Psoas muscle (tissue), 7 donors: ENCODE measurements at regions not wholly inside any gene's neighbourhood (a gene's known extent, or its start where the extent isn't known, plus 50 kb on each side); places are given as distances from the start of the nearest gene placed in this dataset.
A peak's percentile ranks its signal among the peaks of the same experiment; 100 is the strongest.

ENCODE experiments used
- ATAC-seq, 4 donors: fragments of 200-7000 bp; cut with Tn5 transposase; one replicate each; pipeline ENCODE4 v1.9.1; 2020; ENCODE audit warnings: moderate library complexity in 3 of 4, mild to moderate bottlenecking in 2 of 4
- DNase-seq, 2 donors: peaks; one replicate each; pipeline ENCODE4 v3.0.0-alpha.2; 2020
- H3K27ac ChIP-seq: fragments of 200-600 bp; one replicate; pipeline ENCODE4 v1.8.0; 2022
- H3K27me3 ChIP-seq, 3 donors: fragments of 200-600 bp in 1 of 3; one replicate each; pipeline versions ENCODE4 v1.6.1 to v1.8.0; 2013 to 2022; ENCODE audit warnings: low read length in 2 of 3, mild to moderate bottlenecking in 2 of 3, moderate library complexity in 1 of 3; ENCODE audit not compliant: insufficient read depth in 3 of 3
- H3K36me3 ChIP-seq, 2 donors: fragments of 200-600 bp in 1 of 2; one replicate each; pipeline versions ENCODE4 v1.6.1 to v1.8.0; 2013 to 2022; ENCODE audit warnings: low read depth in 1 of 2, mild to moderate bottlenecking in 1 of 2, moderate library complexity in 1 of 2; ENCODE audit not compliant: insufficient read depth in 1 of 2
- H3K4me1 ChIP-seq: fragments of 200-600 bp; one replicate; pipeline ENCODE4 v1.8.0; 2022
- H3K4me3 ChIP-seq: fragments of 200-600 bp; one replicate; pipeline ENCODE4 v1.8.0; 2022; ENCODE audit warnings: mild to moderate bottlenecking
- H3K9me3 ChIP-seq: fragments of 200-600 bp; one replicate; pipeline ENCODE4 v1.8.0; 2022
- WGBS, 3 donors: extraction: QIAGEN DNeasy Blood & Tissue Kit; methylation state at CpG; one replicate each; pipeline versions ENCODE4 v1.1.6 to v1.1.7; 2013; 5-methylcytosine and 5-hydroxymethylcytosine counted together
- intact Hi-C, 2 donors: fragments of 100-400 bp; cut with DNase I; formaldehyde crosslinking; loops; one replicate each; pipeline versions ENCODE4 v1.11.0 to v1.14.2; 2022
- TF ChIP-seq, protein P1 (sequence below): fragments of 200-600 bp; IDR thresholded peaks from one replicate; pipeline ENCODE4 v1.8.0; 2022; ENCODE audit warnings: antibody characterized with exemption
- donor health status: healthy with polysubstance abuse.
- donor health status: DM: no; HTN: no; CAD: no; lungs with moderate emphysema.
- donor health status: Bipolar disorder and iron deficiency.
- donor health status: healthy.
- donor health status: DM: yes; HTN: yes; CAD: no.
- donor health status: DM: no; HTN: no; CAD: no.
- donor health status: DM: yes; HTN: yes; CAD: no.

DNA sequence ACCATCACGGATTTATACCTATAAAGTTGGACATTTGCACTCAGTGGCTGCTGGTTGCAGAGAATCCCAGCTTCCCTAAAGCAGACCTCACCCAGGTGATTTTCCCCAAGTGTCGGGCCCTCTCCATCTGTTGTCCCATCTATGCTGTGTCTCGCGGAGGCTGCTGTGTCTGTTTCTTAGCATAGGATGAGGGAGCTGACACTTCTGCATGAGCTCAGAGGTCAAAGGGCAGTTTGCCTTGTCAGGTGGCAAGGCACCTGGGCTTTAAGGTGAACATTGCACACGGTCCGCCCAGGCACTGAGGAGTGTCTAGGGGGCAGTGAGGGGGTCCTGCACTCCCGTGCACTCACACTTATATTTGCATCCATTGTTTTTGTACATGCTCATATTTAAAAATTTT is 151.6 kb downstream of the ZIC5 start:
- Histone ChIP-seq H3K27ac (no peak overlapping the region), H3K4me3 (no peak overlapping the region), H3K9me3 (no peaks in the 10 kb centered on the region), H3K4me1 (no peaks in the 10 kb centered on the region), H3K36me3 (no peaks in the 10 kb centered on the region), H3K27me3 (no peaks in the 10 kb centered on the region)
- 77 to 79% (median 78%) methylated on average over 7 of the region's 7 CpGs for WGBS, 3 donors
- no peak for ATAC-seq
- intact Hi-C loops: no loop called here
- no peak for DNase-seq
- TF ChIP-seq, protein P1, sequence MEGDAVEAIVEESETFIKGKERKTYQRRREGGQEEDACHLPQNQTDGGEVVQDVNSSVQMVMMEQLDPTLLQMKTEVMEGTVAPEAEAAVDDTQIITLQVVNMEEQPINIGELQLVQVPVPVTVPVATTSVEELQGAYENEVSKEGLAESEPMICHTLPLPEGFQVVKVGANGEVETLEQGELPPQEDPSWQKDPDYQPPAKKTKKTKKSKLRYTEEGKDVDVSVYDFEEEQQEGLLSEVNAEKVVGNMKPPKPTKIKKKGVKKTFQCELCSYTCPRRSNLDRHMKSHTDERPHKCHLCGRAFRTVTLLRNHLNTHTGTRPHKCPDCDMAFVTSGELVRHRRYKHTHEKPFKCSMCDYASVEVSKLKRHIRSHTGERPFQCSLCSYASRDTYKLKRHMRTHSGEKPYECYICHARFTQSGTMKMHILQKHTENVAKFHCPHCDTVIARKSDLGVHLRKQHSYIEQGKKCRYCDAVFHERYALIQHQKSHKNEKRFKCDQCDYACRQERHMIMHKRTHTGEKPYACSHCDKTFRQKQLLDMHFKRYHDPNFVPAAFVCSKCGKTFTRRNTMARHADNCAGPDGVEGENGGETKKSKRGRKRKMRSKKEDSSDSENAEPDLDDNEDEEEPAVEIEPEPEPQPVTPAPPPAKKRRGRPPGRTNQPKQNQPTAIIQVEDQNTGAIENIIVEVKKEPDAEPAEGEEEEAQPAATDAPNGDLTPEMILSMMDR: no peak

DNA sequence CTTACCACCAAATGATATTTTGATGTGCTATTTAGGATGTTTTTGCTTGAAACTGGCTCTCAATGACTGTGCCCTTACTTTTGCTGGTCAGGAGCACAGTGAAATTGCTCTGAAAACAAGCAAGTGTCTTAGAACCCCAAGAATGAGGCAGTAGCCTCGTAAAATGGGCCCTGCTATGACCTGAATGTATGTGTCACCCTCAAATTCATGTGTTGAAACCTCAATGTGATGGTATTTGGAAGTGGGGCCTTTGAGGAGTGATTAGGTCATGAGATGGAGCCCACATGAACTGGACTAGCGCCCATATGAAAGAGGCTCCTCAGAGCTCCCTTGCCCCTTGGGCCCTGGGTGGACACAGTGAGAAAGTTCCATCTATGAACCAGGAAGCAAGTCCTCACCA is 155.2 kb downstream of the ZIC5 start:
- Histone ChIP-seq H3K9me3 (no peaks in the 10 kb centered on the region), H3K4me1 (no peaks in the 10 kb centered on the region), H3K36me3 (no peaks in the 10 kb centered on the region), H3K27me3 (no peaks in the 10 kb centered on the region), H3K27ac (no peak overlapping the region), H3K4me3 (no peak overlapping the region)
- TF ChIP-seq, protein P1: no peak
- 85 to 88% (median 86%) methylated on average over 2 of the region's 2 CpGs for WGBS, 3 donors
- DNase-seq: no peak
- ATAC-seq: no peak
- intact Hi-C loops: no loop called here

DNA sequence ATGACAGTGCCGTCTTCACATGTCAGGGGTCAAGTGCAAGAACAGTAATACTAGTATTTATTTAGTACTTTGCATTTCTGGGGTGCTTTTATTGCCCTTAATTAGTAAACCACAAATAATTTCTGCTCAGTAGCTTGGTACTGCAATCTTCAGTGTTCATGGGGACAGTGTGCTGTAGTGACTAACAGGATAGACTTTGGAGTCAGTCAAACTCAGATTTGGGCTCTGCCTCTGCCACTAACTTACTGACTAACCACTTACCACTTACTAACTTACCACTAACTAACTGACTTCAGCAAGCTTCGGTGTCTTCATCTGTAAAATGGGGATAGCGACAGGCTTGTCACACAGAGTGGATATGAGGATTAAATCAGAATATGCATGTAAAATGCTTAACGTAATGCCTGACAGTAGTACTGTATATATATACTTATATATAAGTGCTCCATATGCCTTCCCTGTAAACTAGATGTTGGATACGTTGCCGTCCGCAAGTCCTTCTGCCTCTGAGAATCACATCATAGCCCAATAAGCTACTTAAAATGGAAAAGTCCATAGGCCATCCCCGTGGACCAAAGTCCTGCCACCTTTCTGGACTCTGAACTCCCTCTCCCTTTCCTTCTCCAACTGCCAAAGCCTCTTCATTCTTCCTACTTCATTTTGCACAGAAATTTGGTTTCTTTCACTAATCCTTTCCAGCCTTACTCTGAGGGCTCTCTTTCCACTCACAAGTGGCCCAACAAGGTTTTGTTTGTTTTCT is 158.1 kb downstream of the ZIC5 start:
- Histone ChIP-seq H3K4me3 (no peak overlapping the region), H3K27ac (no peak overlapping the region), H3K27me3 (no peaks in the 10 kb centered on the region), H3K36me3 (no peaks in the 10 kb centered on the region), H3K9me3 (no peaks in the 10 kb centered on the region), H3K4me1 (no peaks in the 10 kb centered on the region)
- WGBS, 3 donors: 91 to 93% (median 91%) methylated on average over 8 of the region's 8 CpGs
- no peak for DNase-seq
- TF ChIP-seq, protein P1: no peak
- intact Hi-C loops: no loop called here
- ATAC-seq: no peak

DNA sequence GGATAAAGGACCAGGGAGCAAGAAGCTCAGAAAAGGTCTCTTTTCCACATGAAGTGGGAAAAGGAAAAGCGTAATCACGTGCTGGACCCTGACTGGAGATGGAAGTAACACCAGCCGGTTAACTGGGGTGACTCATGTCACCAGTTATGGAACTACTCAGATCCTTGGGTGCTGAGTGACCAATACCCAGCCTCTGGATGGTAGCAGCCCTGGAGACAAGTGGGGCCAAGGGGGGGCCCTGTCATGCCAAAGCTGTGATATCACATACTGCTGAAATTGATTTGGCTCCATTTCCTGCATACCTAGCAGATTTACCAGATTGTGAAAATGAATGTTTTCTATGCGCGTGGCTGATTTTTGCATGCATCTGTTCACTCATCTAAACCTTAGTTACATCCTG is 158.9 kb downstream of the ZIC5 start:
- H3K27me3 ChIP-seq: no peaks in the 10 kb centered on the region
- DNase-seq (no peak), ATAC-seq (peak in 1 of 4 donors; percentile 51)
- H3K36me3 ChIP-seq: no peaks in the 10 kb centered on the region
- intact Hi-C loops: no loop called here
- no peak overlapping the region for H3K4me3 ChIP-seq
- H3K9me3 ChIP-seq: no peaks in the 10 kb centered on the region
- TF ChIP-seq, protein P1: no peak
- H3K27ac ChIP-seq: no peak overlapping the region
- no peaks in the 10 kb centered on the region for H3K4me1 ChIP-seq
- 47 to 62% (median 61%) methylated on average over 5 of the region's 5 CpGs for whole genome bisulfite sequencing, 3 donors
